Adrenal gland (tissue), 9 donors: ENCODE measurements at regions not wholly inside any gene's neighbourhood (a gene's known extent, or its start where the extent isn't known, plus 50 kb on each side); places are given as distances from the start of the nearest gene placed in this dataset.

Experiments used
- DNase-seq, 7 donors: peaks; one replicate each; pipeline ENCODE4 v3.0.0-alpha.2; 2019 to 2020
- H3K27ac ChIP-seq, 5 donors: fragments of 200-600 bp; sonication (generic) in 4 of 5; 1 replicate in 3 of 5; 2 replicates in 2 of 5; pipeline versions ENCODE4 v1.5.1 to v1.8.0; 2016 to 2020; ENCODE audit warnings: mild to moderate bottlenecking in 1 of 5
- H3K27me3 ChIP-seq: fragments of 200-600 bp; 2 replicates; pipeline ENCODE4 v1.8.0; 2021
- H3K36me3 ChIP-seq, 2 donors: fragments of 200-600 bp; replicated peaks in 1 of 2; 1 replicate in 1 of 2; 2 replicates in 1 of 2; pipeline versions ENCODE4 v1.5.1 to v1.8.0; 2018 to 2022
- H3K4me1 ChIP-seq, 2 donors: fragments of 200-600 bp; replicated peaks in 1 of 2; 1 replicate in 1 of 2; 2 replicates in 1 of 2; pipeline versions ENCODE4 v1.5.1 to v1.8.0; 2018 to 2021
- H3K4me3 ChIP-seq, 4 donors: fragments of 200-600 bp; sonication (generic) in 3 of 4; one replicate each; pipeline ENCODE4 v1.5.1; 2016 to 2018
- H3K9me3 ChIP-seq, 3 donors: fragments of 200-600 bp; sonication (generic) in 1 of 3; replicated peaks in 1 of 3; 1 replicate in 2 of 3; 2 replicates in 1 of 3; pipeline versions ENCODE4 v1.5.1 to v1.8.0; 2016 to 2021
- CTCF ChIP-seq, 6 experiments: fragments of 450-650 bp in 4 of 6; fragments of 200-600 bp in 2 of 6; sonication (generic) in 1 of 6; IDR thresholded peaks; 1 replicate in 5 of 6; 2 replicates in 1 of 6; pipeline versions ENCODE4 v1.5.1 to v1.8.0; 2016 to 2021; ENCODE audit warnings: antibody characterized with exemption in 6 of 6, mild to moderate bottlenecking in 2 of 6, moderate library complexity in 1 of 6
- POLR2A ChIP-seq, 2 donors: fragments of 450-650 bp; IDR thresholded peaks; one replicate each; pipeline ENCODE4 v1.6.1; 2017; ENCODE audit warnings: antibody characterized with exemption in 2 of 2, mild to moderate bottlenecking in 2 of 2, moderate library complexity in 1 of 2
- WGBS, 4 donors: extraction: QIAGEN DNeasy Blood & Tissue Kit in 2 of 4; methylation state at CpG; one replicate each; pipeline versions ENCODE4 v1.1.5 to v1.1.7; 2013 to 2017; 5-methylcytosine and 5-hydroxymethylcytosine counted together
- intact Hi-C, 2 donors: fragments of 100-400 bp; cut with DNase I; formaldehyde crosslinking; loops; one replicate each; pipeline versions ENCODE4 v1.14.1 to v1.15.0; 2022 to 2023
- donor health status: healthy with polysubstance abuse.
- donor health status: Bipolar disorder and iron deficiency.
- donor health status: DM: yes; HTN: yes; CAD: no.
- donor health status: DM: no; HTN: no; CAD: no.
- donor health status: DM: no; HTN: no; CAD: no.

DNA sequence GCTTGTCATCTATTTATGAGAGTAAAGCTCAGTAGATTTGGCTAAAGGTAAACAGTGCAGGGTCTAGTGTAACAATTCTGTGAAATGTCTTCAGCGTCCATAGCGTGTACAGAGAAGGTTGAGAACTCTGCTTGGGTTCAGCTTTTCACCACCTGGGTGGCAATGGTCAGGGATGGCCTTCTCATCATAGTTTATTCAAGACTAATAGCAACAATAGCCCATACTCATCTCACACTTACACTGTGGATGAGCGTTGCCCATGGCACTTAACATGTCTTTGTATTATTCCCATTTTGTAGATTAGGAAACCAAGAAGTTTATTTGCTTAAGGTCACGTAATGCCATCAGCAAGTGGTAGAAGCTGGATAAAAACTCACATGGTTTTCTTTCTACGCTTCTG lies 106.8 kb upstream of the RND3 start:
- Histone ChIP-seq H3K9me3 (no peaks in the 10 kb centered on the region), H3K27me3 (no peaks in the 10 kb centered on the region), H3K4me3 (no peak overlapping the region), H3K36me3 (no peaks in the 10 kb centered on the region), H3K4me1 (no peaks in the 10 kb centered on the region), H3K27ac (no peak overlapping the region)
- no peak for DNase-seq
- intact Hi-C loops = no loop called here
- WGBS, 4 donors = 92 to 95% (median 95%) methylated on average over 5 of the region's 5 CpGs
- TF ChIP-seq CTCF (IDR thresholded peaks at IDR 0.05) = no peak
- no peak for TF ChIP-seq POLR2A (IDR thresholded peaks at IDR 0.05)

GRCh38 chr2:150591496-150592285 lies 104.2 kb upstream of the RND3 start:
- H3K9me3 ChIP-seq = no peaks in the 10 kb centered on the region
- no peaks in the 10 kb centered on the region for H3K27me3 ChIP-seq
- no peak overlapping the region for H3K4me3 ChIP-seq
- DNase-seq = no peak
- no peaks in the 10 kb centered on the region for H3K36me3 ChIP-seq
- H3K27ac ChIP-seq = no peak overlapping the region
- intact Hi-C loops = no loop called here
- TF ChIP-seq POLR2A (IDR thresholded peaks at IDR 0.05) (no peak), CTCF (IDR thresholded peaks at IDR 0.05) (no peak)
- H3K4me1 ChIP-seq = peaks cover 9 to 17% of the 10 kb centered on the region in 2 donors
- WGBS, 4 donors = 78 to 92% (median 90%) methylated on average over 6 of the region's 6 CpGs

GRCh38 chr2:150589681-150590080 lies 102.2 kb upstream of the RND3 start:
- Histone ChIP-seq H3K27ac (no peak overlapping the region), H3K36me3 (no peaks in the 10 kb centered on the region), H3K4me3 (no peak overlapping the region), H3K4me1 (peaks cover 11 to 21% of the 10 kb centered on the region in 2 donors), H3K9me3 (no peaks in the 10 kb centered on the region), H3K27me3 (no peaks in the 10 kb centered on the region)
- DNase-seq = no peak
- no peak for TF ChIP-seq POLR2A (IDR thresholded peaks at IDR 0.05)
- TF ChIP-seq CTCF (IDR thresholded peaks at IDR 0.05) = no peak
- 67 to 93% (median 92%) methylated on average over 2 of the region's 2 CpGs for WGBS, 4 donors
- intact Hi-C loops = no loop called here

- Histone ChIP-seq H3K4me3 (no peak overlapping the region), H3K4me1 (peaks cover 11 to 21% of the 10 kb centered on the region in 2 donors), H3K9me3 (no peaks in the 10 kb centered on the region), H3K27ac (peak overlapping the region in 1 of 5 donors; percentile 78), H3K36me3 (no peaks in the 10 kb centered on the region), H3K27me3 (no peaks in the 10 kb centered on the region)
- TF ChIP-seq POLR2A (IDR thresholded peaks at IDR 0.05) = no peak
- WGBS, 4 donors = 89 to 95% (median 93%) methylated on average over 2 of the region's 2 CpGs
- DNase-seq = no peak
- intact Hi-C loops = no loop called here
Measured at GRCh38 chr2:150588506-150588870, 101.0 kb upstream of the RND3 start.
